ENCODE measurements at regions not wholly inside any gene's neighbourhood (a gene's known extent, or its start where the extent isn't known, plus 50 kb on each side); places are given as distances from the start of the nearest gene placed in this dataset.

- Mint-ChIP-seq H3K36me3 (no peaks in the 10 kb centered on the region), H3K4me1 (no peaks in the 10 kb centered on the region), H3K27ac (no peak overlapping the region), H3K4me3 (no peak overlapping the region), H3K27me3 (peaks cover 5 to 9% of the 10 kb centered on the region in 2 donors), H3K9me3 (peaks cover 0 to 10% (median 6%) of the 10 kb centered on the region in 8 donors)
- CTCF ChIA-PET (ENCODE audit: partially characterized antibody): no interaction called here
- Histone ChIP-seq H3K4me3 (ENCODE audit: low read length in 2 of 2) (no peak overlapping the region), H3K4me1 (ENCODE audit: insufficient read depth, low read length) (no peaks in the 10 kb centered on the region), H3K27ac (ENCODE audit: low read depth, low read length) (no peak overlapping the region), H3K36me3 (ENCODE audit: insufficient read depth, low read length) (no peaks in the 10 kb centered on the region), H3K27me3 (ENCODE audit: insufficient read depth, low read length) (no peaks in the 10 kb centered on the region), H3K9me3 (ENCODE audit: control insufficient read depth in 1 of 2, low read length in 2 of 2) (no peaks in the 10 kb centered on the region)
- POLR2A ChIA-PET (ENCODE audit: partially characterized antibody): no interaction called here
- intact Hi-C loops (cut with micrococcal nuclease): no loop called here
- DNase-seq: no peak
Measured at GRCh38 chr5:68922172-68922987, 171.4 kb upstream of the SLC30A5 start.

- H3K9me3 ChIP-seq (ENCODE audit: control insufficient read depth in 1 of 2, low read length in 2 of 2): no peaks in the 10 kb centered on the region
- POLR2A ChIA-PET (ENCODE audit: partially characterized antibody): no interaction called here
- H3K4me3 ChIP-seq (ENCODE audit: low read length in 2 of 2): no peak overlapping the region
- Mint-ChIP-seq H3K4me1 (no peaks in the 10 kb centered on the region), H3K36me3 (no peaks in the 10 kb centered on the region), H3K9me3 (peaks cover 0 to 4% (median 0%) of the 10 kb centered on the region in 8 donors), H3K4me3 (no peak overlapping the region), H3K27me3 (peaks cover 5 to 9% of the 10 kb centered on the region in 2 donors), H3K27ac (no peak overlapping the region)
- no peaks in the 10 kb centered on the region for H3K27me3 ChIP-seq (ENCODE audit: insufficient read depth, low read length)
- DNase-seq: no peak
- intact Hi-C loops (cut with micrococcal nuclease): no loop called here
- H3K27ac ChIP-seq (ENCODE audit: low read depth, low read length): no peak overlapping the region
- no peaks in the 10 kb centered on the region for H3K36me3 ChIP-seq (ENCODE audit: insufficient read depth, low read length)
- CTCF ChIA-PET (ENCODE audit: partially characterized antibody): no interaction called here
- H3K4me1 ChIP-seq (ENCODE audit: insufficient read depth, low read length): no peaks in the 10 kb centered on the region
Measured at GRCh38 chr5:68924481-68925145, 169.2 kb upstream of the SLC30A5 start.

GRCh38 chr5:68928617-68929302 lies 165.1 kb upstream of the SLC30A5 start:
- ChIA-PET CTCF (ENCODE audit: partially characterized antibody) (no interaction called here), POLR2A (ENCODE audit: partially characterized antibody) (no interaction called here)

GRCh38 chr5:68930139-68930538 lies 163.7 kb upstream of the SLC30A5 start:
- ChIA-PET POLR2A (ENCODE audit: partially characterized antibody) (no interaction called here), CTCF (ENCODE audit: partially characterized antibody) (no interaction called here)
- Mint-ChIP-seq H3K9me3 (peaks cover 8 to 32% (median 25%) of the 10 kb centered on the region in 8 donors), H3K4me3 (no peak overlapping the region), H3K4me1 (no peaks in the 10 kb centered on the region), H3K27me3 (peaks cover 2% of the 10 kb centered on the region in 2 donors), H3K36me3 (no peaks in the 10 kb centered on the region), H3K27ac (no peak overlapping the region)
- no peaks in the 10 kb centered on the region for H3K4me1 ChIP-seq (ENCODE audit: insufficient read depth, low read length)
- no peak overlapping the region for H3K4me3 ChIP-seq (ENCODE audit: low read length in 2 of 2)
- no peak overlapping the region for H3K27ac ChIP-seq (ENCODE audit: low read depth, low read length)
- intact Hi-C loops (cut with micrococcal nuclease): no loop called here
- H3K36me3 ChIP-seq (ENCODE audit: insufficient read depth, low read length): no peaks in the 10 kb centered on the region
- DNase-seq: no peak
- no peaks in the 10 kb centered on the region for H3K27me3 ChIP-seq (ENCODE audit: insufficient read depth, low read length)
- peaks cover 0 to 5% of the 10 kb centered on the region in 2 donors for H3K9me3 ChIP-seq (ENCODE audit: control insufficient read depth in 1 of 2, low read length in 2 of 2)

More at GRCh38 chr5:68928617-68929302, 165.1 kb upstream of the SLC30A5 start:
- H3K9me3 Mint-ChIP-seq: peaks cover 5 to 25% (median 21%) of the 10 kb centered on the region in 8 donors
- Histone ChIP-seq H3K27ac (ENCODE audit: low read depth, low read length) (no peak overlapping the region), H3K9me3 (ENCODE audit: control insufficient read depth in 1 of 2, low read length in 2 of 2) (peaks cover 0 to 5% of the 10 kb centered on the region in 2 donors), H3K36me3 (ENCODE audit: insufficient read depth, low read length) (no peaks in the 10 kb centered on the region), H3K27me3 (ENCODE audit: insufficient read depth, low read length) (no peaks in the 10 kb centered on the region), H3K4me3 (ENCODE audit: low read length in 2 of 2) (no peak overlapping the region), H3K4me1 (ENCODE audit: insufficient read depth, low read length) (no peaks in the 10 kb centered on the region)
- H3K4me1 Mint-ChIP-seq: no peaks in the 10 kb centered on the region
- H3K27ac Mint-ChIP-seq: no peak overlapping the region
- no peak for DNase-seq
- intact Hi-C loops (cut with micrococcal nuclease): no loop called here
- no peaks in the 10 kb centered on the region for H3K36me3 Mint-ChIP-seq
- peaks cover 3 to 5% of the 10 kb centered on the region in 2 donors for H3K27me3 Mint-ChIP-seq
- no peak overlapping the region for H3K4me3 Mint-ChIP-seq

- H3K9me3 Mint-ChIP-seq: peaks cover 9 to 32% (median 27%) of the 10 kb centered on the region in 8 donors
- no peaks in the 10 kb centered on the region for H3K4me1 Mint-ChIP-seq
- no peaks in the 10 kb centered on the region for H3K36me3 Mint-ChIP-seq
- intact Hi-C loops (cut with micrococcal nuclease): no loop called here
- H3K4me3 Mint-ChIP-seq: no peak overlapping the region
- DNase-seq: peak in 4 of 5 donors; percentile 9 to 20 (median 16)
- H3K27ac ChIP-seq (ENCODE audit: low read depth, low read length): no peak overlapping the region
- no peak overlapping the region for H3K27ac Mint-ChIP-seq
- H3K4me3 ChIP-seq (ENCODE audit: low read length in 2 of 2): no peak overlapping the region
- H3K4me1 ChIP-seq (ENCODE audit: insufficient read depth, low read length): no peaks in the 10 kb centered on the region
- no peaks in the 10 kb centered on the region for H3K27me3 ChIP-seq (ENCODE audit: insufficient read depth, low read length)
- peaks cover 0 to 5% of the 10 kb centered on the region in 2 donors for H3K9me3 ChIP-seq (ENCODE audit: control insufficient read depth in 1 of 2, low read length in 2 of 2)
- no peaks in the 10 kb centered on the region for H3K27me3 Mint-ChIP-seq
- CTCF ChIA-PET (ENCODE audit: partially characterized antibody): no interaction called here
- H3K36me3 ChIP-seq (ENCODE audit: insufficient read depth, low read length): no peaks in the 10 kb centered on the region
- POLR2A ChIA-PET (ENCODE audit: partially characterized antibody): no interaction called here
Measured at GRCh38 chr5:68932830-68933434, 160.9 kb upstream of the SLC30A5 start.

- ChIA-PET POLR2A (ENCODE audit: partially characterized antibody) (no interaction called here), CTCF (ENCODE audit: partially characterized antibody) (no interaction called here)
- H3K4me3 ChIP-seq (ENCODE audit: low read length in 2 of 2): no peak overlapping the region
- Mint-ChIP-seq H3K36me3 (no peaks in the 10 kb centered on the region), H3K27me3 (peaks cover 4 to 8% of the 10 kb centered on the region in 2 donors), H3K9me3 (peaks cover 0 to 3% (median 1%) of the 10 kb centered on the region in 8 donors), H3K4me1 (no peaks in the 10 kb centered on the region), H3K27ac (no peak overlapping the region), H3K4me3 (no peak overlapping the region)
- intact Hi-C loops (cut with micrococcal nuclease): no loop called here
- H3K9me3 ChIP-seq (ENCODE audit: control insufficient read depth in 1 of 2, low read length in 2 of 2): no peaks in the 10 kb centered on the region
- no peak for DNase-seq
- H3K27ac ChIP-seq (ENCODE audit: low read depth, low read length): no peak overlapping the region
- H3K36me3 ChIP-seq (ENCODE audit: insufficient read depth, low read length): no peaks in the 10 kb centered on the region
- no peaks in the 10 kb centered on the region for H3K4me1 ChIP-seq (ENCODE audit: insufficient read depth, low read length)
- no peaks in the 10 kb centered on the region for H3K27me3 ChIP-seq (ENCODE audit: insufficient read depth, low read length)
Measured at GRCh38 chr5:68942169-68942568, 151.6 kb upstream of the SLC30A5 start.

GRCh38 chr5:68946728-68947127 lies 147.1 kb upstream of the SLC30A5 start:
- no peak for DNase-seq
- Histone ChIP-seq H3K9me3 (ENCODE audit: control insufficient read depth in 1 of 2, low read length in 2 of 2) (no peaks in the 10 kb centered on the region), H3K36me3 (ENCODE audit: insufficient read depth, low read length) (no peaks in the 10 kb centered on the region), H3K27me3 (ENCODE audit: insufficient read depth, low read length) (no peaks in the 10 kb centered on the region), H3K4me1 (ENCODE audit: insufficient read depth, low read length) (no peaks in the 10 kb centered on the region), H3K27ac (ENCODE audit: low read depth, low read length) (no peak overlapping the region), H3K4me3 (ENCODE audit: low read length in 2 of 2) (no peak overlapping the region)
- Mint-ChIP-seq H3K4me1 (no peaks in the 10 kb centered on the region), H3K36me3 (no peaks in the 10 kb centered on the region), H3K4me3 (no peak overlapping the region), H3K27me3 (peaks cover 0 to 5% of the 10 kb centered on the region in 2 donors), H3K9me3 (peaks cover 0 to 2% (median 0%) of the 10 kb centered on the region in 8 donors), H3K27ac (no peak overlapping the region)
- intact Hi-C loops (cut with micrococcal nuclease): no loop called here
- ChIA-PET POLR2A (ENCODE audit: partially characterized antibody) (no interaction called here), CTCF (ENCODE audit: partially characterized antibody) (no interaction called here)

All from CD4-positive, alpha-beta memory T cell (primary cell).